CD4-positive, alpha-beta T cell treated with Interleukin-17A for 1 hour (primary cell): ENCODE measurements at regions not wholly inside any gene's neighbourhood (a gene's known extent, or its start where the extent isn't known, plus 50 kb on each side); places are given as distances from the start of the nearest gene placed in this dataset.
A peak's percentile ranks its signal among the peaks of the same experiment; 100 is the strongest.

Experiments
- DNase-seq: peaks from one replicate; pipeline ENCODE4 v3.0.0-alpha.2; 2020

DNA sequence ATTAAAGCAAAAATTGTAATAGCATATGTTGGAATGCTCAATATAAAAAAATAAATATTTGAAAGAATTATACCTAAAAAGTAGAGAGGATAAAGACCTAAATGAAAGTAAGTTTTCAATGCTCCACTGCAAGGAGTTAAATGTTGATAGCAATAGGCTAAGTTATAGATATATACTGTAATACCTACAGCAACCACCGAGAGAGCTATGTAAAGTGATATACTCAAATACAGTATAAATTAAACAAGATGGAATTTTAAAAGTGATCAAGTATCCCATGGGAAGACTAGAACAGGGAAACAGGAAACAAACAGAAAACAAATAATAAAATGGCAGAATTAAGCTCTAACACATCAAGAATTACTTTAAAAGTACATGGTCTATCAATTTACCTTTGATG, 73.9 kb downstream of the CASP3 start:
- no peak for DNase-seq

DNA sequence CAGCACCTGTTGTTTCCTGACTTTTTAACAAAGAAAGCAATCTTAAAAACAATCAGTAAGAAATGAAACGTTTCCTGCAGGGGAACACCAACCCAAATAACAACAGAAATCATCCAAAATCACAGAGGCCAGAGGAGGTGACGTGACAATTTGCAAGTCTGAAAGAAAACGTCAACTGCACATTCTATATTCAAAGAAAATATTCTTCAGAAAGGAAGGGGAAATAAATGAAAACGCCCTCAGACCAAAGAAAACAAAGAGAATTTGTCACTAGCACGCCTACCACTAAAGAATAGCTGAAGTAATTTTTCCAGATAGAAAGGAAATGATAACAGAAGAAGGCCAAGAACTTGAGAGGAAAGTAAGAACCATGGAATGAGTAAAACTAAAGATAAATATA, 74.4 kb downstream of the CASP3 start:
- DNase-seq, result no peak

DNA sequence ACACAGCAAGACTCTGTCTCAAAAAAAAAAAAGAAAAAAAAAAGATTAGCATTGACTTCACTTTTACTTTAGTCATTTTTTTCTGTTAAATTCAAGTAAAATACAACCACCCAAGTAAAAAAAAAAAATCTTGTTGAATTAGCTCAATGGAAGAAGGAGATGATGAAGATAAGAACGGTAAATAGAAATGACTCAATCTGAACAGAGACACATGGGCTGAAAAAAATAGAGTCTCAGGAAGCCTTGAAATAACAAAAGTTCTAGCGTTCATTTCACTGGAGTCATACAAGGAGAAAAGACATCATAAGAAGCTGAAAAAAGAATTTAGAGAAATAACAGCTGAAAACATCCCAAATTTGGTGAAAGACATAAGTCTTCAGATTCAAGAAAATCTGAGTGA, 75.5 kb downstream of the CASP3 start:
- no peak for DNase-seq

DNA sequence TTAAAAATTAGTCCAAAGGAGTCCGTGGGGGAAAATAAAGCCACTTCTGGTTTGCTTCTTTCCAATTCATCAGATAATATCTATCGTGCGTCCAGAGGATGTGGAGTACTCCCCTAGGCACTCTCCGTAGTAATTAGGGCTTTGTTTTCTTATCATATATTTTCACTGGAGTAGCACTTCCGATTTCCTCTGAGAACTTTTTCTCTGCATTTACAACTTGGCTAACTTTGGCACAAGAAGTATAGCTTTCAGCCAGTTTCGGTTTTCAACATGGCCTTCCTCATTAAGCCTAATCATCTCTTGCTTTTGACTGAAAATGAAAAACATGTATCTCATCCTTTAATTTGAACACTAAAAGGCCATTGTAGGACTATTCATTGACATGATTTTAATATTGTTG, 80.5 kb downstream of the CASP3 start:
- DNase-seq, result no peak

DNA sequence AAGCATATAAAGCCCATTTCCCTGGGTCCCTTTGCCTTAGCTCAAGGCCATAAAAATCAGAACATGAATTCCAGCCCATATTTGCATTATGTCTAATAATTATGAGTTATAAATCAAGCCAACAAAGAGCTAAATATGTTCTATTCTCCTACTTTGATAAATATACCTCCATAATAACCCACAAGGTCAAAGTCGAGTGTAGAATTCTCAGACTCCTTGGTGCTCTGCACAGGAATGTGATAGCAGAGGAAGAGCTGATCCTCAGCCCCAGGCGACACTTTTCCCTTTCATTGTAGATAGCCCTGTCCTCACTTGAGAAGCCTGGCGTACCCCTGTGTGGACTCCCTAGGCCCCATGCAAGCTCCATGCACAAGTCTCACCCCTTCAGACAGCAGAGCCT, 85.6 kb downstream of the CASP3 start:
- DNase-seq, result no peak

DNA sequence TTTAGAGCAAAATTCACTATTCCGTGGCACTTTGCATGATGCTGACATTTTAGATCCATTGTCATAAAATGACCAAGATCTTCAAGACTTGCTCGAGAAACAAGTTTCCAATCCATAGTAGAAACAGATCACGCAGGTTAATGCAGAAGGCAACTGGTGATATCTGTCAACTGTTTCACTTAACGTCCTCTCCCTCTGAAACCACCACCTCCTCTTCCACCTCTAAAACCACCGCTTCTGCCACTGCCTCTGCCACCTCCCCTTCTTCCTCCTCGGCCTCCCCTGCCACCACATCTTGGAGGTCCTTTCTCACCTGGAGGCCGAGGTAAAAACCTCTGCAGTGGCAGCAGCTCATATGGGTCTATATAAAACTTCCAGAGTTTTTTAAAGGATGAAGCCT, 84.6 kb upstream of the IRF2 start:
- DNase-seq, result no peak

DNA sequence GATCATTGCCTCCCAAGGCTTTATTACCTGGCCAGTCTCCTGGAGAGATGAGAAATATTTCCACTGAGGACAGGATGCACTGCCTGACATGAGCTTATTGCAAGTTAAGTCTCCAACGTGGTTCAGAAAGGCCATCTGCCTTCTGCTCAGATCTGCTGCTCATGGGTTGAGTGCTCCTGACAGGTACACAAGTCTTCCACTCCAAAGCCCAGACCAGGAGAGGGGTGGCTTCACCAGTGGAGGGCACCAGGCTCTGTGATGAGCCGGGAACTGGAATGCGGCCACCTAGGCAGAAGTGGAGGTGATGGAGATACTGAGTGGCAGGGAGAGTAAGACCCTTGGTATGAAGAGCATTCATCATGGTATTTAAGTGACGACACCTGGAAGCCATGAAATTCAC, 79.5 kb upstream of the IRF2 start:
- DNase-seq, result no peak

DNA sequence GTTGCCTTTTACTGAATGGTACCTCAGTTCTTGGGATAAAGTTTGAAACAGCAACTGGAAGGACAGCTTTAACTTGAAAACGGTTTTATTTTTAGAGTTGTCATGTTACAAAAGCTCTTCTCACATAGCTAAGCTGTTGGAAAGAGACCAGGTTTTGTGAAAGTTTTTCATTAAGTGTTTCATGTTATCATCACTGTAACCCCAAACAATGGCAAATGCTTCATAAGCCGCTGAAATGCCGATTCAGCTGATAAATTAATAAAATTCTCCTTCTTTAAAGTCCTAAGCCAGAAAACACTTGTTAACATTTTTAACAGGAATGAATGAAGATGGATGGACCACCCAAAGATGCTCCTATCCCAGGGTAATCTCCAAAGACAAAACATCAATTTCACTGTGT, 76.1 kb upstream of the IRF2 start:
- no peak for DNase-seq

DNA sequence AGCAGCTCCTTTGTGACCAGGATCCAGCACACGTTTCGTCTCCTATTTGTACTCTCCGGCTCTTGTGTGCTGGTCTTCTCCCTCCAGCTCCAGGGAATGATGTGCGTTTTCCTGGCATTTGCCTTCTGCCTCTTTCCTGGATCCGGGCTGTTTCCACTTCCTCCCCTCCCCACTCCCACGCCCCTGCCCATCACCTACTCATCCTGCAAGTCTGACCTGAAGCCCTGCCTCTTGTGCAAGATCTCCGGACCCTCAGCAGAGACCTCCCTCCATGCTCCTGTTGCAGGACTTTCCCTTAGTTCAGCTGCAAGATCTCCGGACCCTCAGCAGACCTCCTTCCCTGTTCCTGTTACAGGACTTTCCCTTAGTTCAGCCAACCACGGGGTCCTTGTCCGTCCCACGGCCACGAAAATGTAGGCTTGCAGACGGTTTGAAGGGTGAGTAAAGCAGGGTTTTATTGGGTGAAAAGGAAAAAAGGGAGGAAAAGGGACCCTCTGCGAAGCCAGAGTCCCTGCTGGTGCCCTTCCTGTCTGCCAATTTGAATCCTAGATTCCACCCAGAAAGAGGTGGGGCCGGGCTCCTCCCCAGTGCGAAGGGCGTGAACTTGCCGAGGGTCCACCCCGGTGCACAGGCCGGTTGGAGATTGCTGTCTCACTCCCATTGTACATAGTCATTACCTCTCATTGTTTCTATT, 74.4 kb upstream of the IRF2 start:
- no peak for DNase-seq

DNA sequence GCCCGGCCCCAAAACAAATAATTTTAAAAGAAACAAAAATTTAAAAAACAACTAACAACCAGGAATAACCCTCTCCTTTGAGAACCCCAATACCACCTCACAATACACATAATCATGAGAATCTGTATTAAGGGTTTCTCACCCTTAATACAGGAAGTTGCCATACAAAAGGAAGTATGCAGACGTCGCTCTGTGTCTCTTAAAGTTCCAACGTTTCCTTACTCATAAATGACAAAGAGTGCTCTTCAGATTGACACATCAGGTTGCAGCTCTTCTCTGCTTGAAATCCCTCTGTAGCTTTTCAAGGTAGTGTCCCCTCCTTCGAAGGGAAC, 73.9 kb upstream of the IRF2 start:
- DNase-seq, result no peak

DNA sequence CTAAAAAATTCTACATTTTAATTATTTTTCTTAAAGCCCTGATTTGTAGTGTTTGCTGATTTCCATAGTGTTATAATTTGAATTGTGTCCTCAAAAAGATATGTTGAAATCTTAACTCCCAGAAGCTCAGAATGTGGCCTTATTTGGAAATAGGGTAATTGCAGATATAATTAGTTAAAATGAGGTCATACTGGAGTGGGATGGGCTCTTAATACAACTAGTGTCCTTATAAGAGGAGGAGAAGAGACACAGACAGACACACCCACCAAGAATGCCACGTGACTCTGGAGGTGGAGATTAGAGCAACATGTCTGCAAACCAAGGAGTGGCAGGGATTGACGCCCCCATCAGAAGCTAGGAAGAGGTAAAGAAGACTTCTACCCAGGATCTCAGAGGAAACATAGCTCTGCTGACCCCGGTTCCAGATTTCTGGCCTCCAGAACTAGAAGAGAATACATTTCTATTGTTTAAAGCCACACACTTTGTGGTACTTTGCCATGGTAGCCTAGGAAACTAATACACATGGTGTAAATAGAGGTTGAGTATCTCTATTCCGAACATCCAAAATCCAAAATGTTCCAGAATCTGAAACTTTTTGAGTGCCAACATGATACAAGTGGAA, 70.5 kb upstream of the IRF2 start:
- DNase-seq, result no peak

DNA sequence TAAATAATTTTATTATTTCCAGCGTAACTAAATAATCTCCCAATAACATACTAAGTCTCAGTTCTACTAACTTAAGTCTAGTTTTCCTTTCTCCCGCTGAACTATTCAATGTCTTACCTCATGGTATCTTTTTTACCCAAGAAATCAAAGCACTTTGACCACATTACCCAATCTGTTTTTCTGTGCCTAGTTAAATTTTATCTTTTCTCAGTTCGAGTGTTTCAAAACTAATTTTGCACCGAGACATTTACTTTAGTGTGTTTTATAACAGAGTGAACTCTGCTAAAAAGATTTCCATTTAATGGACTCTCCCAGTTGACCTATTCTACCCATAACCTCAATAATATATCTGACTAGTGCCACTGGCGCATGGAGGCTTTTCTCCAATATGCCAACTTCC, 67.6 kb upstream of the IRF2 start:
- DNase-seq, result no peak

DNA sequence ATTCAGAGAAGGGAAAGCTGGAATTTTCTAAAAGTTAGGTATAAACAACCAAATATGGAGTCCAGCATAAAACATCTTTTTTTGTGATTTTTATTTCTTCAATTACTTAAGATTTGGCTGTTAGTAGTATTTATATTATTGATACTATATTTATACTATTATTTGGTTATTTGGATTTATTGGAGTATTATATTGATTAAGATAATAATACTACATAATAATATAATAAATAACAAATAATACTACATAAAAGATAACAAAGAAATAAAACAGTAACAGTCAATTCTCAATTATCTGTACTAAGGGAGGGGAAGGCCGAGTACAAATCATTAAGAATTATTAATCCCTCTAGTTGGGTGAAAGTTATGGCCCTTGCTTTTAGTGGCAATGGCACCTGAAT, 66.0 kb upstream of the IRF2 start:
- no peak for DNase-seq

DNA sequence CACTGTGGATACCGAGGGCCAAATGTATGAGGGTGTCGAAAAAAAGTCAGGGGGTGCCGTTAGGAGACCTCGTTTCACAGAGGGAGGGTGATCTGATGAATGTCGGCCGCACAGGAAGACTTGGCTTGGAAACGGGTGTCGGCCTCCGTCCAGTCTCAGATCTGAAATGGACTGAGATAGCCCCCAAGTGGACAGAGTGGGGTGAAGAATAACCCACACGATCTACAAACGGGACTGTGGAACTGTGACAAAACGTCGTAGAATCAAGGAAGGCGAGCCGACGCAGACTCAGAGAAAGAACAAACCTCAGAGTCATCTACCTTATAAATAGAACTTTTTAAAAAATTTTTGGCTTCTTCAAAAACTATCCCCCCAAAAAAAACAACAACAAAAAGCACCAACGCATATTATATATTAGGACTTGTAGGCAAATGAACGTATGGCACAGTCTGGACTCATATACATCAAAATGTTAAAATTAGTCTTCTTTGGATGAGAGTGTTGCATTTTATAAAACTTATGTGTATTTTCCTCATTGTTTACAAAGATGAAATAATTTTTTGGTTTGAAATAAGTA, 63.8 kb upstream of the IRF2 start:
- DNase-seq, result peak; percentile 87

DNA sequence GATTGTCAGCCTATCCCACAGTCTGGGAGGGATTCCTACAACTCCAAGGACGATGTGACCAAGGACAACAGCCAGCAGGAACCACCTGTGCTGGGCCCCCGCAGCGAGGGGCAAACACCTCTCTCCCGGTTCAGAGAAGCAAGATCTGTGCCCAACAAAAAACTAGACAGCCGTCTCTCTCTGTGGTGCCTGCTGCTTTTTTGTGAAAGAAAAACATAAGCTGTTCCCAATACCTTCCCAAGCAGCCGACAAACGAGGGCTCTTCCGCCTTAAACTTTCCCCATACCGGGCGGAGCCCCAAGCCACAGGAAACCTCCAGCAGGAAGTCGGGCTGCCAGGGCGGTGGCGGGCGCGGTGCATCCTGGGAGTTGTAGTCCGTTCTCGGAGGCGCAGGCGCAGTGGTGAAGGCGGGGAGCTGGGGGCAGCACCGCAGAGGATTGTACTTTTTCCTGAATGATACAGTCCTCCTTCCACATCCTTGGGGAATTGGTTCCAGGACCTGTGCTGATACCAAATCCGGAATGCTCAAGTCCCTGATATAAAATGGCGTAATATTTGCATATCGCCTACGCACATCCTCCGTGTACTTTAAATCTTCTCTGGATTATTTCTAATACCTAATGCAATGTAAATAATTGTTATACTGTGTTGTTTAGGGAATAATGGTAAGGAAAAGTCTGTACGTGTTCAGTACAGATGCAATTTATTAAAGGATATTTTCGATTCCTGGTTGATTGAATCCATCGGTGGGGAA, 63.1 kb upstream of the IRF2 start:
- peak; percentile 93 for DNase-seq

DNA sequence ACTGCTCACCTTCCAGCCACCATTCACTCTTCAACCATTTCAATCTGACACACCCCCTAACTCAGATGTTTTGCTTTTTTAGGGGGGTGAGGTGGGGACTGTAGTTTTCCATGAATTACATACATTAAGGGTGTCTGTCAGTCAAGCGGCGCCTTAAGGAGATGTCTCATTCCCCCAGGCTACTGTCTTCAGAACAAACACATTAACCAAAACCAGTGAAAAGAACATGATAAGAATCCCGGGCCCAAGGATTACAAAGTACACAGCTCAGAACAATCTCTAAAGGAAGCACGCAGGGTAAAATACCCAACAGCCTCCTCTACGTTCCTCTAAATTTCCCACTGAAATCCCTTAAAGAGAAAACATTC, 62.5 kb upstream of the IRF2 start:
- DNase-seq, result no peak

DNA sequence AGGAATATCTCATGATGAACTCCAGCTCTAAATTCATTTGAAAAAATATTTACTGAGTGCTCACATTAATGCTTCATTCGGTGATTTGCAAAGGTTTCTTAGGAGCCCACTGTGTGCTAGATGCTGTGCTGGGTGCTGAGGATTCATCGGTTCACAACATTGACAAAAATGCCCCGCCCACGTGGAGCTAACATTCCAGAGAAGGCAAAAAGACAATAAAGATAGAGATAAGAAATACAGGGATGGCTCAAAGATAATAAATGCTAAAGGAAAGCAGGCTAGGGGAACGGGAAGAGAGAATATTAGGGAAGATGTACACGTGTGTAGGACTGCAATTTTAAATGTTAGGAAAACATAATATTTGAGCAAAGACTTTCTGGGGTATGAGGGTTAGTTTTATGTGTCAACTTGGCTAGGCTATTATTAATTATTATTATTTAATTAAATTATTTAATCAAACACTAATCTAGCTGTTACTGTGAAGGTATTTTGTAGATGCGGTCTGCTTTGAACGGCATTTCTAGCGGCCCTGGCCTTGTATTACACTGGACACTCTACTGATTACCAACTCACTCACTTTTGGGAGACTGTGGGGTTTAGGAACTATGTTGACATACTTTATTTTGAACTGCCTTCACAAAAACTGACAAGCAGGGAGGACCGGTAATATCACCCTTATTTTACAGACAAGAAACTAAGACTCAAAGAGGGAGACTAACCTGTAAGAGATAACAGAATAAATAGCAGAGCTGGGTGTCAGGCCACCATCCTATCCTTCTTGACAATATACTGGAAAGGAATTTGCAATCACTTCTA, 61.9 kb upstream of the IRF2 start:
- DNase-seq, result no peak

DNA sequence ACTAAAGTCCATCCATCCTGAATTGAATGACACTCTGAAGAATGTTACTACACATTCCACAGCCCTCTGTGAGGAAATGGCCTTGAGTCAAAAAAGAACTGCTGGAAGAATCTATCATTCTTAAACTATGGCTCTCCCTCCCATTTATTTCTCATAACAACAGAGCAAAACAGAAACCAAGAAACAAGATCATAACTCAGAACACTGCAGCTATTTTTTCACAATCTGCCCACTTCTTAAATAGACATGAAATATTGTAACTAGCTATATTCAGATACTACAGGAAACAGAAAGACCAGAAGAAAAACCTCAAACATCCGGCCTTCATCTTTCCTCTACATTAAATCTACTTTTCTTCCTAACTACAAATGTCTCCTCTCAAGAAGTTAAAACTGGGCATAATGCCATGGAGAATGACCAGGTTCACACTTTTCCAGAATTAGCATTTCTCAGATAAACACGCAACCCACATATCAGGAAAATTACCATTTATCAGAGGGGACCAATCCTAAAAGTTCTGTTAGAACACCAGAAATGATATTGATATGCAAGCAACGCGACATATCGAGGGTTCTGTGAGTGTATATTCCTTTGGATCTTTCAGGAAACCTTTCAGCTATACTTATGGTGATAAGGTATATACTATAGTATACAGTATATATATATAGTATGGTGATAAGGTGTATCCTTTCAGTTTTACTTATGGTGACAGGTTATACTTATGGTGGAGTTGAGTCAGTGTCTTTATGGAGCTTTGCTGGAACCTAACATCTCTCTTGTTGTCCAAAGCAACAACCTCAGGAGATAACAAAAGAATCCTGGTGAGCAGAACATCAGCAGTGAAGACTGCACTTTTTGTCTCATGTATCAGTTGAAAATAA, 60.4 kb upstream of the IRF2 start:
- DNase-seq, result peak; percentile 76

DNA sequence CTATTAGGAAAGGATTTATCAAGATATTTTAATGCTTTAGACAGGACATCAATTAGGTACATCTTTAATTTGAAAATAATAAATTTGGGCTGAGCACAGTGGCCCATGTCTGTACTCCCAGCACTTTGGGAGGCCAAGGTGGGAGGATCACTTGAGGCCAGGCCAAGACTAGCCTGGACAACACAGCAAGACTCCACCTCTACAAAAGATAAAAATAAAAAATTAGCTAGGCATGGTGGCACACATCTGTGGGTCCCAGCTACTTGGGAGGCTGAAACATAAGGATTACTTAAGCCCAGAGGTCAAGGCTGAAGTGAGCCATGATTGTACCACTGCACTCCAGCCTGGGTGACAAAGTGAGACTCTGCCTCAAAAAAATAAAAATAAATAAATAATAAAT, 59.6 kb upstream of the IRF2 start:
- DNase-seq, result no peak

DNA sequence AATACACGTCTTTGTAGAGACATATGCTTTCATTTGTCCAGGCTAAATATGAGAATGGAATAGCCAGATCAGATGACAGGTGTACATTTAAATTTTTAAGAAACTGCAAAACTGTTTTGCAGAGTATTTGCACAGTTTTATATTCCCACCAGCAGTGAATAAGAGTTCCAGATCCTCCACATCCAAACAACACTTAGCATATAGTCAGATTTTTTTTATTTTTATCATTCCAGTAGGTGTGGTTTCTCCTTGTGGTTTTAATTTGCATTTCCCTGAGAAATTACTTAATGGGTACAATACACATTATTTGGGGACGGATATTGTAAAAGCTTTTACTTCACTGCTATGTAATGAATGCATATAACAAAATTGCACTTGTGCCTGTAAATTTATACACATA, 56.7 kb upstream of the IRF2 start:
- DNase-seq, result no peak

DNA sequence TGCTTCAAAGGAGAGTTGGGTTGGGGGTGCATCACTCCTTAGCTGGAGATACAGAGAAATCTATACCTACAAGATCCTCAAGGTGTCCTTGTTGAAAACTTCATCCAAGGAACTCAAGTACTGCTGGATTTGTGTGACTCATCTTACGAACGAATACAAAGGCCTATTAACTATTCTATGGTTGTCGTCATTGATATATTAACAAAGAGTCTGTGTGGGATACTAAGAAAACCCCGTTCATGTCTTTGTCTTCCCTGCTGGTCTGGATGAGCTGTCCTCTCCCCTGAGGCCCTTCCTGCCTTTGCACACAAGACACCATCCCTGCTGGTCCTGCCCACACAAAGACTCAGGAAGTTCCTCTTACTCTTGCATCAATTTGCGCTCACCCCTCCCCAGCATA, 54.9 kb upstream of the IRF2 start:
- no peak for DNase-seq

DNA sequence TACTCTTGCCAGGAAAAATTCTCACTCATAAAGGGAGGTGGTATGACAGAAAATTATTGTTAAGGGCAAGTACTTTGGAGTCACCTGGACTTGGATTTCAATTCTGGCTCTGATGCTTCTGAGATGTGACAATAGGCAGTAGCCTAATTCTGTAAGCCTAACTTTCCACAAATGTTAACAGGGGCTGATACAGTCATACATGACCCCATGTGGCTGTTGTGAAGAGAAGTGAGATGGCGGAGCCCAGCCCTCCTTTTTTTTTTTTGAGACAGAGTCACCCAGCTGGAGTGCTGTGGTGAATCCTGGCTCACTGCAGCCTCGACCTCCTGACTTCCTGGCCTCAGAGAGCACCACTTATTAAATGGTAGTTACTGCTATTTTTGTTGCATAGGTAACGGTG, 54.4 kb upstream of the IRF2 start:
- no peak for DNase-seq
